GM12878 (cell line): ENCODE measurements at regions not wholly inside any gene's neighbourhood (a gene's known extent, or its start where the extent isn't known, plus 50 kb on each side); places are given as distances from the start of the nearest gene placed in this dataset.

Experiments
- ATF2 ChIP-seq: IDR thresholded peaks from 2 replicates; pipeline ENCODE4 v1.6.1; 2012; ENCODE audit warnings: low read length, inconsistent platforms
- BRCA1 ChIP-seq: IDR thresholded peaks from 2 replicates; pipeline ENCODE4 v1.6.1; 2011; ENCODE audit warnings: low read depth, low read length, improper control_type of control experiment
- CHD1 ChIP-seq: IDR thresholded peaks from 2 replicates; pipeline ENCODE4 v1.6.1; 2012; ENCODE audit warnings: low read depth, low read length, improper control_type of control experiment
- HCFC1 ChIP-seq: fragments of 150-350 bp; IDR thresholded peaks from 2 replicates; pipeline ENCODE4 v1.6.1; 2014; ENCODE audit warnings: low read length
- IKZF2 ChIP-seq, 2 experiments: fragments of 450-650 bp; IDR thresholded peaks; 2 replicates each; pipeline ENCODE4 v1.6.1; 2017; ENCODE audit warnings: mild to moderate bottlenecking in 2 of 2, moderate library complexity in 2 of 2
- KAT2A ChIP-seq: conservative IDR thresholded peaks from 2 replicates; pipeline ENCODE4 v1.6.1; 2011; ENCODE audit warnings: low read depth, low read length; ENCODE audit not compliant: control insufficient read depth
- POU2F2 ChIP-seq: IDR thresholded peaks from 3 replicates; pipeline ENCODE4 v1.6.1; 2011; ENCODE audit warnings: low read depth, mild to moderate bottlenecking, low read length, borderline replicate concordance
- RELB ChIP-seq: fragments of 450-650 bp; IDR thresholded peaks from 2 replicates; pipeline ENCODE4 v1.6.1; 2017; ENCODE audit warnings: low read depth, mild to moderate bottlenecking, moderate library complexity
- TCF3 ChIP-seq: IDR thresholded peaks from 2 replicates; pipeline ENCODE4 v1.6.1; 2012; ENCODE audit warnings: low read depth, mild to moderate bottlenecking, low read length, borderline replicate concordance; ENCODE audit not compliant: insufficient read depth
- ZBTB40 ChIP-seq: fragments of 450-650 bp; IDR thresholded peaks from 2 replicates; pipeline ENCODE4 v1.6.1; 2016; ENCODE audit warnings: mild to moderate bottlenecking, moderate library complexity, borderline replicate concordance
- ZNF24 ChIP-seq: fragments of 450-650 bp; IDR thresholded peaks from 2 replicates; pipeline ENCODE4 v1.6.1; 2017; ENCODE audit warnings: antibody characterized with exemption, mild to moderate bottlenecking

GRCh38 chr2:104574367-104574766 is 279.5 kb upstream of the POU3F3 start (continued):
- TF ChIP-seq RELB (no peak), KAT2A (no peak), POU2F2 (no peak), TCF3 (no peak), ATF2 (no peak), ZBTB40 (no peak), BRCA1 (no peak), HCFC1 (no peak), IKZF2 (IDR thresholded peaks at IDR 0.05) (no peak), ZNF24 (no peak), CHD1 (no peak)
